GM12892 (cell line): ENCODE measurements at regions not wholly inside any gene's neighbourhood (a gene's known extent, or its start where the extent isn't known, plus 50 kb on each side); places are given as distances from the start of the nearest gene placed in this dataset.

Experiments
- POLR2A ChIP-seq: IDR thresholded peaks from 2 replicates; pipeline ENCODE4 v1.6.1; 2011; ENCODE audit warnings: low read depth, low read length, control low read depth
- TAF1 ChIP-seq: IDR thresholded peaks from 2 replicates; pipeline ENCODE4 v1.6.1; 2011; ENCODE audit warnings: low read depth, mild to moderate bottlenecking, control low read depth, low read length, borderline replicate concordance

DNA sequence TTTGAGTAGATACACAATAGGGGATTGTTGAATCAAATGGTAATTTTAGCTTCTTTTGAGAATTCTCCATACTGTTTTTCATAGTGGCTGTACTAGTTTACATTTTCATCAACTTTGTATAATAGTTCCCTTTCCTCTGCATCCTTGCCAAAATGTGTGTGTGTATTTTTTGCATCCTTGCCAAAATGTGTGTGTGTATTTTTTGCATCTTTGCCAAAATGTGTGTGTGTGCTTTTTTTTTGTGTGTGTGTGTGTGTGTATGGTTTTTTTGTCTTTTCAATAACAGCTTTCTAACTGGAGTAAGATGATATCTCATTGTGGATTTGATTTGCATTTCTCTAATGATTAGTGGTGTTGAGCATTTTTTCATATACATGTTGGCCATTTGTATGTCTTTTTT lies 105.4 kb downstream of the ATP6V1G3 start:
- TF ChIP-seq POLR2A, result no peak
- TF ChIP-seq TAF1, result no peak
